Liver (tissue), 8 donors: ENCODE measurements at regions not wholly inside any gene's neighbourhood (a gene's known extent, or its start where the extent isn't known, plus 50 kb on each side); places are given as distances from the start of the nearest gene placed in this dataset.

Source experiments
- DNase-seq: peaks from one replicate; pipeline ENCODE4 v3.0.0-alpha.2; 2017; ENCODE audit warnings: low spot score
- H3K27ac ChIP-seq, 2 donors: one replicate each; pipeline ENCODE4 v1.7.0; 2013; ENCODE audit warnings: inconsistent platforms in 2 of 2, low read length in 2 of 2, control low read depth in 1 of 2, low read depth in 1 of 2, mild to moderate bottlenecking in 1 of 2
- H3K27me3 ChIP-seq, 4 donors: one replicate each; pipeline versions ENCODE4 v1.6.1 to v1.7.0; 2013; ENCODE audit warnings: low read length in 3 of 4, inconsistent platforms in 1 of 4, mild to moderate bottlenecking in 1 of 4, moderate library complexity in 1 of 4; ENCODE audit not compliant: control insufficient read depth in 4 of 4, insufficient read depth in 4 of 4
- H3K36me3 ChIP-seq, 4 donors: one replicate each; pipeline versions ENCODE4 v1.6.1 to v1.7.0; 2013; ENCODE audit warnings: low read length in 3 of 4, mild to moderate bottlenecking in 3 of 4, low read depth in 1 of 4, moderate library complexity in 1 of 4; ENCODE audit not compliant: control insufficient read depth in 4 of 4, insufficient read depth in 3 of 4
- H3K4me1 ChIP-seq, 4 donors: one replicate each; pipeline versions ENCODE4 v1.6.1 to v1.7.0; 2013; ENCODE audit warnings: low read length in 3 of 4, mild to moderate bottlenecking in 3 of 4, moderate library complexity in 1 of 4; ENCODE audit not compliant: control insufficient read depth in 4 of 4, insufficient read depth in 4 of 4
- H3K4me3 ChIP-seq, 3 donors: one replicate each; pipeline versions ENCODE4 v1.6.1 to v1.7.0; 2013; ENCODE audit warnings: low read length in 3 of 3, control low read depth in 1 of 3, low read depth in 1 of 3, mild to moderate bottlenecking in 1 of 3
- H3K9ac ChIP-seq, 2 donors: one replicate each; pipeline ENCODE4 v1.7.0; 2013; ENCODE audit warnings: low read length in 2 of 2, mild to moderate bottlenecking in 2 of 2, moderate library complexity in 2 of 2, control low read depth in 1 of 2, low read depth in 1 of 2
- H3K9me3 ChIP-seq, 4 donors: one replicate each; pipeline versions ENCODE4 v1.6.1 to v1.7.0; 2013; ENCODE audit warnings: low read length in 3 of 4; ENCODE audit not compliant: control insufficient read depth in 4 of 4
- ATF3 ChIP-seq: IDR thresholded peaks from 2 replicates; pipeline ENCODE4 v1.6.1; 2016; ENCODE audit warnings: antibody characterized with exemption
- CTCF ChIP-seq: fragments of 150-350 bp; IDR thresholded peaks from 2 replicates; pipeline ENCODE4 v1.5.1; 2017; ENCODE audit warnings: improper control_type of control experiment, low read depth, low read length; ENCODE audit not compliant: missing input control
- EGR1 ChIP-seq, 2 donors: IDR thresholded peaks; 2 replicates each; pipeline ENCODE4 v1.6.1; 2016 to 2018; ENCODE audit warnings: antibody characterized with exemption in 2 of 2, low read depth in 2 of 2
- FOXA1 ChIP-seq: IDR thresholded peaks from 2 replicates; pipeline ENCODE4 v1.6.1; 2016; ENCODE audit warnings: antibody characterized with exemption
- FOXA2 ChIP-seq: IDR thresholded peaks from 2 replicates; pipeline ENCODE4 v1.6.1; 2016; ENCODE audit warnings: antibody characterized with exemption
- GABPA ChIP-seq, 2 donors: IDR thresholded peaks in 1 of 2; conservative IDR thresholded peaks in 1 of 2; 2 replicates each; pipeline ENCODE4 v1.6.1; 2016; ENCODE audit warnings: antibody characterized with exemption in 2 of 2, mild to moderate bottlenecking in 1 of 2, moderate library complexity in 1 of 2
- HNF4A ChIP-seq, 2 donors: conservative IDR thresholded peaks; 2 replicates each; pipeline ENCODE4 v1.6.1; 2016; ENCODE audit warnings: antibody characterized with exemption in 2 of 2, mild to moderate bottlenecking in 2 of 2
- HNF4G ChIP-seq: IDR thresholded peaks from 2 replicates; pipeline ENCODE4 v1.6.1; 2016; ENCODE audit warnings: antibody characterized with exemption
- JUND ChIP-seq, 2 donors: IDR thresholded peaks; 2 replicates each; pipeline ENCODE4 v1.6.1; 2016; ENCODE audit warnings: antibody characterized with exemption in 2 of 2
- MAX ChIP-seq: IDR thresholded peaks from 2 replicates; pipeline ENCODE4 v1.6.1; 2016; ENCODE audit warnings: antibody characterized with exemption
- NR2F2 ChIP-seq: IDR thresholded peaks from 2 replicates; pipeline ENCODE4 v1.6.1; 2016; ENCODE audit warnings: antibody characterized with exemption
- RAD21 ChIP-seq, 2 donors: IDR thresholded peaks; 2 replicates each; pipeline ENCODE4 v1.6.1; 2016; ENCODE audit warnings: antibody characterized with exemption in 2 of 2, mild to moderate bottlenecking in 2 of 2
- REST ChIP-seq: IDR thresholded peaks from 2 replicates; pipeline ENCODE4 v1.6.1; 2016; ENCODE audit warnings: antibody characterized with exemption, mild to moderate bottlenecking
- RXRA ChIP-seq, 2 donors: IDR thresholded peaks; 2 replicates each; pipeline ENCODE4 v1.6.1; 2017 to 2018; ENCODE audit warnings: antibody characterized with exemption in 2 of 2, mild to moderate bottlenecking in 1 of 2
- SP1 ChIP-seq: IDR thresholded peaks from 2 replicates; pipeline ENCODE4 v1.6.1; 2018; ENCODE audit warnings: antibody characterized with exemption, mild to moderate bottlenecking
- TAF1 ChIP-seq: conservative IDR thresholded peaks from 2 replicates; pipeline ENCODE4 v1.6.1; 2016; ENCODE audit warnings: antibody characterized with exemption, mild to moderate bottlenecking
- YY1 ChIP-seq: IDR thresholded peaks from 2 replicates; pipeline ENCODE4 v1.6.1; 2016; ENCODE audit warnings: antibody characterized with exemption, mild to moderate bottlenecking
- ZBTB33 ChIP-seq: IDR thresholded peaks from 2 replicates; pipeline ENCODE4 v1.6.1; 2016; ENCODE audit warnings: antibody characterized with exemption
- WGBS: extraction: QIAGEN DNeasy Blood & Tissue Kit; methylation state at CpG from one replicate; pipeline ENCODE4 v1.1.7; 2013; 5-methylcytosine and 5-hydroxymethylcytosine counted together
- donor health status: healthy.
- donor health status: healthy.
- donor health status: healthy.
- donor health status: healthy.
- donor health status: healthy.

GRCh38 chr15:96407482-96407881 lies 77.0 kb downstream of the NR2F2 start:
- H3K9ac ChIP-seq, result no peak overlapping the region
- no peak overlapping the region for H3K4me3 ChIP-seq
- peaks cover 3 to 23% (median 15%) of the 10 kb centered on the region in 4 donors for H3K27me3 ChIP-seq
- H3K9me3 ChIP-seq, result no peaks in the 10 kb centered on the region
- H3K36me3 ChIP-seq, result no peaks in the 10 kb centered on the region
- no peak for DNase-seq
- WGBS, result 62% methylated on average over 2 of the region's 2 CpGs
- H3K4me1 ChIP-seq, result peaks cover 3 to 13% (median 10%) of the 10 kb centered on the region in 4 donors
- H3K27ac ChIP-seq, result no peak overlapping the region
- TF ChIP-seq RXRA (IDR thresholded peaks at IDR 0.05) (no peak), CTCF (no peak), GABPA (IDR thresholded peaks at IDR 0.05 in 1 of 2, conservative IDR thresholded peaks at IDR 0.05 in 1 of 2) (no peak), JUND (IDR thresholded peaks at IDR 0.05) (no peak), RAD21 (IDR thresholded peaks at IDR 0.05) (no peak), NR2F2 (no peak), REST (no peak), TAF1 (no peak), MAX (no peak), ZBTB33 (no peak), FOXA2 (no peak)

- peaks cover 3 to 26% (median 17%) of the 10 kb centered on the region in 4 donors for H3K27me3 ChIP-seq
- peaks cover 3 to 13% (median 10%) of the 10 kb centered on the region in 4 donors for H3K4me1 ChIP-seq
- H3K4me3 ChIP-seq, result peak overlapping the region in 1 of 3 donors; percentile 45
- H3K9ac ChIP-seq, result no peak overlapping the region
- WGBS, result 14% methylated on average over 20 of the region's 20 CpGs
- no peaks in the 10 kb centered on the region for H3K36me3 ChIP-seq
- H3K27ac ChIP-seq, result no peak overlapping the region
- no peaks in the 10 kb centered on the region for H3K9me3 ChIP-seq
- DNase-seq, result no peak
- TF ChIP-seq CTCF, result no peak
- no peak for TF ChIP-seq RXRA (IDR thresholded peaks at IDR 0.05)
- TF ChIP-seq MAX, result no peak
- TF ChIP-seq NR2F2, result no peak
- TF ChIP-seq YY1, result no peak
- TF ChIP-seq FOXA1, result no peak
- TF ChIP-seq ATF3, result no peak
- TF ChIP-seq TAF1, result no peak
- TF ChIP-seq SP1, result no peak
- TF ChIP-seq FOXA2, result no peak
- no peak for TF ChIP-seq HNF4G
- TF ChIP-seq HNF4A (conservative IDR thresholded peaks at IDR 0.05), result no peak
- TF ChIP-seq RAD21 (IDR thresholded peaks at IDR 0.05), result no peak
- TF ChIP-seq JUND (IDR thresholded peaks at IDR 0.05), result no peak
- no peak for TF ChIP-seq EGR1 (IDR thresholded peaks at IDR 0.05; ENCODE audit: low read depth in 2 of 2)
Observed at GRCh38 chr15:96408591-96409183, 78.2 kb downstream of the NR2F2 start.
